ENCODE measurements at regions not wholly inside any gene's neighbourhood (a gene's known extent, or its start where the extent isn't known, plus 50 kb on each side); places are given as distances from the start of the nearest gene placed in this dataset.

DNA sequence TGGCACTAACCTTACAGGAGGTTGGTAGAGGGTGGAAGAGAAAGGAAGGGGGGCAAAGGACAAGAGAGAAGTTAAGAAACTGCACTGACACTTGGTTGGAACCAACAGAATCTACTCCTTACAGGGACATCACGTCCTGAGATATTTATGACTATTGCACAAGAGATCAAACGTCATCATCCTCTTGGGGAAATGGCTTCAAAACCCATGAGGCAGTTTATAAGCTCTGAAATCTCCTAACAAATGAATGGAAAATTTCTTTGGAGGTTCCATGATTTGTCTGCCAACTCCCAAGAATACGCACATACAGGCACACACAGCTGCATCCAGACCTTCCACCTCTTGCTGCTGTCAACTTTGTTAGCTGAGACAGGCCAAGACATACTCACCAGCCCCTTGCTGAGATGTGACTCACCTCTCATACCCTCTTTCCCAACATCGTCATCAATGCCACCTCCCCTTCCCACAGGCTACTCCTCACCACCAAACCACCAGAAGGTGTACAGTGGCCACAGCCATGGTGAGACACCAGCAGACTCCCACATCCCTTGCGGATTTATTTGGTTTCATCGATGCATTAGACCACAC, 135.5 kb downstream of the SETD4 start:
- TF ChIP-seq CTCF (IDR thresholded peaks at IDR 0.05) = no peak
- TF ChIP-seq EZH2phosphoT487 (IDR thresholded peaks at IDR 0.05; ENCODE audit: borderline replicate concordance, low read depth) = no peak
- no peak for TF ChIP-seq NFIC (IDR thresholded peaks at IDR 0.05; ENCODE audit: borderline replicate concordance)
- no peak for TF ChIP-seq POLR2AphosphoS5 (IDR thresholded peaks at IDR 0.05; ENCODE audit: low read depth, low read length)
- no peak for TF ChIP-seq NRF1 (IDR thresholded peaks at IDR 0.05; ENCODE audit: low read depth, low read length)
- TF ChIP-seq FOXM1 (IDR thresholded peaks at IDR 0.05; ENCODE audit: low read depth) = no peak
- TF ChIP-seq, protein P1, sequence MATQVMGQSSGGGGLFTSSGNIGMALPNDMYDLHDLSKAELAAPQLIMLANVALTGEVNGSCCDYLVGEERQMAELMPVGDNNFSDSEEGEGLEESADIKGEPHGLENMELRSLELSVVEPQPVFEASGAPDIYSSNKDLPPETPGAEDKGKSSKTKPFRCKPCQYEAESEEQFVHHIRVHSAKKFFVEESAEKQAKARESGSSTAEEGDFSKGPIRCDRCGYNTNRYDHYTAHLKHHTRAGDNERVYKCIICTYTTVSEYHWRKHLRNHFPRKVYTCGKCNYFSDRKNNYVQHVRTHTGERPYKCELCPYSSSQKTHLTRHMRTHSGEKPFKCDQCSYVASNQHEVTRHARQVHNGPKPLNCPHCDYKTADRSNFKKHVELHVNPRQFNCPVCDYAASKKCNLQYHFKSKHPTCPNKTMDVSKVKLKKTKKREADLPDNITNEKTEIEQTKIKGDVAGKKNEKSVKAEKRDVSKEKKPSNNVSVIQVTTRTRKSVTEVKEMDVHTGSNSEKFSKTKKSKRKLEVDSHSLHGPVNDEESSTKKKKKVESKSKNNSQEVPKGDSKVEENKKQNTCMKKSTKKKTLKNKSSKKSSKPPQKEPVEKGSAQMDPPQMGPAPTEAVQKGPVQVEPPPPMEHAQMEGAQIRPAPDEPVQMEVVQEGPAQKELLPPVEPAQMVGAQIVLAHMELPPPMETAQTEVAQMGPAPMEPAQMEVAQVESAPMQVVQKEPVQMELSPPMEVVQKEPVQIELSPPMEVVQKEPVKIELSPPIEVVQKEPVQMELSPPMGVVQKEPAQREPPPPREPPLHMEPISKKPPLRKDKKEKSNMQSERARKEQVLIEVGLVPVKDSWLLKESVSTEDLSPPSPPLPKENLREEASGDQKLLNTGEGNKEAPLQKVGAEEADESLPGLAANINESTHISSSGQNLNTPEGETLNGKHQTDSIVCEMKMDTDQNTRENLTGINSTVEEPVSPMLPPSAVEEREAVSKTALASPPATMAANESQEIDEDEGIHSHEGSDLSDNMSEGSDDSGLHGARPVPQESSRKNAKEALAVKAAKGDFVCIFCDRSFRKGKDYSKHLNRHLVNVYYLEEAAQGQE (IDR thresholded peaks at IDR 0.05; ENCODE audit: low read depth, low read length) = no peak
- TF ChIP-seq, protein P2, sequence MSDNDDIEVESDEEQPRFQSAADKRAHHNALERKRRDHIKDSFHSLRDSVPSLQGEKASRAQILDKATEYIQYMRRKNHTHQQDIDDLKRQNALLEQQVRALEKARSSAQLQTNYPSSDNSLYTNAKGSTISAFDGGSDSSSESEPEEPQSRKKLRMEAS (IDR thresholded peaks at IDR 0.05; ENCODE audit: low read depth) = no peak
- TF ChIP-seq CHD2 (IDR thresholded peaks at IDR 0.05; ENCODE audit: low read length, partially characterized antibody) = no peak
- no peak for TF ChIP-seq GABPA (IDR thresholded peaks at IDR 0.05; ENCODE audit: low read depth)
- TF ChIP-seq EP300 (IDR thresholded peaks at IDR 0.05; ENCODE audit: borderline replicate concordance in 1 of 2, low read depth in 1 of 2, low read length in 1 of 2) = no peak
- TF ChIP-seq FOSL2 (IDR thresholded peaks at IDR 0.05; ENCODE audit: borderline replicate concordance, low read depth) = peak; percentile 52; the same call in 1 of the 2 replicates
- TF ChIP-seq MEF2A (IDR thresholded peaks at IDR 0.05; ENCODE audit: borderline replicate concordance, low read depth) = no peak

Measured in SK-N-SH (cell line).